Astrocyte (in vitro differentiated cells and primary cell): ENCODE measurements at regions not wholly inside any gene's neighbourhood (a gene's known extent, or its start where the extent isn't known, plus 50 kb on each side); places are given as distances from the start of the nearest gene placed in this dataset.

Source experiments
- DNase-seq: peaks from one replicate; pipeline ENCODE4 v3.0.0-alpha.2; 2010; ENCODE audit warnings: low read depth
- FAIRE-seq: peaks from 2 replicates; lab custom pipeline; 2011; peaks lifted over from hg19 to GRCh38; lab: Jason Lieb, UNC
- H2AFZ ChIP-seq: 2 replicates; pipeline ENCODE4 v1.6.0; 2012; ENCODE audit warnings: low read depth, low read length, inconsistent platforms
- H3K27ac ChIP-seq: 2 replicates; pipeline ENCODE4 v1.5.1; 2011; ENCODE audit warnings: low read depth, low read length, inconsistent platforms
- H3K27me3 ChIP-seq: 2 replicates; pipeline ENCODE4 v1.6.0; 2011; ENCODE audit warnings: low read length, inconsistent platforms; ENCODE audit not compliant: insufficient read depth
- H3K36me3 ChIP-seq: 2 replicates; pipeline ENCODE4 v1.5.1; 2011; ENCODE audit warnings: low read length, inconsistent platforms; ENCODE audit not compliant: insufficient read depth
- H3K4me1 ChIP-seq: 2 replicates; pipeline ENCODE4 v1.5.1; 2011; ENCODE audit warnings: low read length, inconsistent platforms; ENCODE audit not compliant: insufficient read depth
- H3K4me2 ChIP-seq: 2 replicates; pipeline ENCODE4 v1.6.0; 2012; ENCODE audit warnings: low read length, inconsistent platforms
- H3K4me3 ChIP-seq: 2 replicates; pipeline ENCODE4 v1.5.1; 2011; ENCODE audit warnings: low read depth, mild to moderate bottlenecking, low read length, inconsistent platforms; ENCODE audit not compliant: insufficient read depth
- H3K79me2 ChIP-seq: 2 replicates; pipeline ENCODE4 v1.6.0; 2012; ENCODE audit warnings: mild to moderate bottlenecking, low read length, inconsistent platforms; ENCODE audit not compliant: insufficient read depth
- H3K9ac ChIP-seq: 2 replicates; pipeline ENCODE4 v1.6.0; 2012; ENCODE audit warnings: mild to moderate bottlenecking, low read length, inconsistent platforms
- H3K9me3 ChIP-seq: 2 replicates; pipeline ENCODE4 v1.5.1; 2012; ENCODE audit warnings: low read depth, mild to moderate bottlenecking, low read length, inconsistent platforms; ENCODE audit not compliant: insufficient read depth
- H4K20me1 ChIP-seq: 2 replicates; pipeline ENCODE4 v1.6.0; 2012; ENCODE audit warnings: low read length, inconsistent platforms; ENCODE audit not compliant: insufficient read depth
- H3K27ac Mint-ChIP-seq: one replicate; pipeline ENCODE4 v1.8.0; 2021; ENCODE audit warnings: mild to moderate bottlenecking, mixed read lengths; ENCODE audit not compliant: unreplicated experiment
- H3K27me3 Mint-ChIP-seq: one replicate; pipeline ENCODE4 v1.8.0; 2021; ENCODE audit warnings: low read depth, mixed read lengths; ENCODE audit not compliant: unreplicated experiment
- H3K36me3 Mint-ChIP-seq: one replicate; pipeline ENCODE4 v1.8.0; 2021; ENCODE audit warnings: low read depth, mixed read lengths; ENCODE audit not compliant: unreplicated experiment
- H3K4me1 Mint-ChIP-seq: one replicate; pipeline ENCODE4 v1.8.0; 2021; ENCODE audit warnings: low read depth, mixed read lengths; ENCODE audit not compliant: unreplicated experiment
- H3K4me3 Mint-ChIP-seq: one replicate; pipeline ENCODE4 v1.8.0; 2021; ENCODE audit warnings: mild to moderate bottlenecking, moderate library complexity, mixed read lengths; ENCODE audit not compliant: unreplicated experiment
- H3K9me3 Mint-ChIP-seq: one replicate; pipeline ENCODE4 v1.8.0; 2021; ENCODE audit warnings: mild to moderate bottlenecking, mixed read lengths; ENCODE audit not compliant: unreplicated experiment
- EZH2 ChIP-seq: IDR thresholded peaks from 2 replicates; pipeline ENCODE4 v1.6.1; 2012; ENCODE audit warnings: mild to moderate bottlenecking, low read length, inconsistent platforms; ENCODE audit not compliant: insufficient read depth
- TF ChIP-seq, protein P1 (sequence below): IDR thresholded peaks from 2 replicates; pipeline ENCODE4 v1.5.1; 2011; ENCODE audit warnings: low read depth, mild to moderate bottlenecking, inconsistent platforms, low read length, moderate library complexity; ENCODE audit not compliant: insufficient read depth

DNA sequence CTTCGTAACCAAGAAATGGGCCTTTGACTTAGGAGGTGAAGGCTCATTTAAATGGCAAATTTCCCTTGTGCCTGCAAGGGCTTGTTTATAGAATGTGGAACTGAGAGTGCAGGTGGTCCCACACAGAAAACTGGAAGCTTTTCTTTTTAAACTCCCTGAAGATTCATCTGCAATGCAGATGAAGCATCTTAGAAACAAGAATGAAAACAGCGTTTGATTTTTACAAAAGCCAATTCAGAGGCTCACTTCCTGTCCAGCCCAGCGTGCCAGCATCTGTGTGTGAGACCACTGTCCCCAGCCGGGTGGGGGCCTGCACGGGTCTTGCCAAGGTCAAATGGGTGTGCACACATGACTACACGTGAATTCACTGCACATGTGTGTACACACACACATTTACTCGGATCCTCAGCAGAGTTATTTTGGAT lies 94.7 kb downstream of the LINGO1 start:
- Mint-ChIP-seq H3K4me3 (no peak overlapping the region), H3K27ac (no peak overlapping the region), H3K36me3 (no peaks in the 10 kb centered on the region), H3K27me3 (peaks cover 10% of the 10 kb centered on the region), H3K9me3 (no peaks in the 10 kb centered on the region), H3K4me1 (peaks cover 18% of the 10 kb centered on the region)
- Histone ChIP-seq H3K9ac (no peak overlapping the region), H4K20me1 (no peaks in the 10 kb centered on the region), H3K4me3 (no peak overlapping the region), H3K4me2 (no peak overlapping the region), H3K79me2 (no peaks in the 10 kb centered on the region), H2AFZ (no peak overlapping the region), H3K36me3 (no peaks in the 10 kb centered on the region), H3K27ac (no peak overlapping the region), H3K4me1 (peaks cover 8% of the 10 kb centered on the region), H3K27me3 (peaks cover under 1% of the 10 kb centered on the region), H3K9me3 (no peaks in the 10 kb centered on the region)
- FAIRE-seq (no peak), DNase-seq (no peak)
- TF ChIP-seq, protein P1, sequence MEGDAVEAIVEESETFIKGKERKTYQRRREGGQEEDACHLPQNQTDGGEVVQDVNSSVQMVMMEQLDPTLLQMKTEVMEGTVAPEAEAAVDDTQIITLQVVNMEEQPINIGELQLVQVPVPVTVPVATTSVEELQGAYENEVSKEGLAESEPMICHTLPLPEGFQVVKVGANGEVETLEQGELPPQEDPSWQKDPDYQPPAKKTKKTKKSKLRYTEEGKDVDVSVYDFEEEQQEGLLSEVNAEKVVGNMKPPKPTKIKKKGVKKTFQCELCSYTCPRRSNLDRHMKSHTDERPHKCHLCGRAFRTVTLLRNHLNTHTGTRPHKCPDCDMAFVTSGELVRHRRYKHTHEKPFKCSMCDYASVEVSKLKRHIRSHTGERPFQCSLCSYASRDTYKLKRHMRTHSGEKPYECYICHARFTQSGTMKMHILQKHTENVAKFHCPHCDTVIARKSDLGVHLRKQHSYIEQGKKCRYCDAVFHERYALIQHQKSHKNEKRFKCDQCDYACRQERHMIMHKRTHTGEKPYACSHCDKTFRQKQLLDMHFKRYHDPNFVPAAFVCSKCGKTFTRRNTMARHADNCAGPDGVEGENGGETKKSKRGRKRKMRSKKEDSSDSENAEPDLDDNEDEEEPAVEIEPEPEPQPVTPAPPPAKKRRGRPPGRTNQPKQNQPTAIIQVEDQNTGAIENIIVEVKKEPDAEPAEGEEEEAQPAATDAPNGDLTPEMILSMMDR = no peak
- no peak for TF ChIP-seq EZH2

DNA sequence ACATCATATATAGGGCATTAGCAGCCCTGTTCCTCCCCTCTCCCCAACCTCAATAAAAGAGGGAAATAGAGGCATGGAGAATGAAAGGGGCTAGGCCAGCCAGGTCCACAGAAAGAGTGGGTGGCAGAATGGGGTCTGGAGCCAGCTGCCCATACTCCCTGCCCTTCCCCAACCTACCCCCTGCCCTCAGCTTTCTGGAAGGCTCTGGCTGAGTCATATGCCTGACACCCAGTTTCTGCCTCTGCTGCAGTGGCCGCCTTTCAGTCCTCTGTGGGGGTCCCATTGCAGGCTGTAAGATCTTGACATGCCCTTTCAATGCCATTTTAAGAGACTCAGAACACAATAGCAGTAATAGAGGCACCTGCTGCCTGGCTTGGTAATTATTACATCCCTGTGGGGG lies 95.7 kb downstream of the LINGO1 start:
- Mint-ChIP-seq H3K4me1 (peaks cover 11% of the 10 kb centered on the region), H3K4me3 (no peak overlapping the region), H3K9me3 (no peaks in the 10 kb centered on the region), H3K36me3 (peaks cover 1% of the 10 kb centered on the region), H3K27ac (no peak overlapping the region), H3K27me3 (peaks cover 14% of the 10 kb centered on the region)
- no peak overlapping the region for H3K27ac ChIP-seq
- H3K4me2 ChIP-seq = no peak overlapping the region
- H2AFZ ChIP-seq = no peak overlapping the region
- no peaks in the 10 kb centered on the region for H3K79me2 ChIP-seq
- H3K4me1 ChIP-seq = no peaks in the 10 kb centered on the region
- H3K4me3 ChIP-seq = no peak overlapping the region
- no peak for DNase-seq
- no peak for TF ChIP-seq EZH2
- TF ChIP-seq, protein P1 = no peak
- H3K27me3 ChIP-seq = peaks cover 5% of the 10 kb centered on the region
- H3K9ac ChIP-seq = no peak overlapping the region
- no peaks in the 10 kb centered on the region for H3K9me3 ChIP-seq
- H4K20me1 ChIP-seq = no peaks in the 10 kb centered on the region
- H3K36me3 ChIP-seq = no peaks in the 10 kb centered on the region
- no peak for FAIRE-seq

DNA sequence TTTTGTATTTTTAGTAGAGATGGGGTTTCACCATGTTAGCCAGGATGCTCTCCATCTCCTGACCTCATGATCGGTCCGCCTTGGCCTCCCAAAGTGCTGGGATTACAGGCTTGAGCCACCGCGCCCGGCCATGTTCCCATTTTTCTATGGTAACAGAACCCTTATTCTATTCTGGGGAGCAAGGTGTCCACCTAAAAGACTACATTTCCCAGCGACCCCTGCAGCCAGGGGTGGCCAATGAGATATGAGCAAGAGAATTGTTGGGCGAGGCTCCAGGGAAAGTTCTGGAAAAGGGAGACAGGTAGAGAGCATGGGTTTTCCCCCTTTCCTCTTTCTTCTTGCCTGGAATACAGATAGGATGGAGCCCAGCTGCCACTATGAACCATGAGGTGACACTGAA lies 96.9 kb downstream of the LINGO1 start:
- Mint-ChIP-seq H3K4me1 (peaks cover 9% of the 10 kb centered on the region), H3K27me3 (peaks cover 15% of the 10 kb centered on the region), H3K4me3 (no peak overlapping the region), H3K27ac (no peak overlapping the region), H3K36me3 (peaks cover 3% of the 10 kb centered on the region), H3K9me3 (no peaks in the 10 kb centered on the region)
- no peak overlapping the region for H3K4me2 ChIP-seq
- H3K9ac ChIP-seq = no peak overlapping the region
- FAIRE-seq (no peak), DNase-seq (no peak)
- no peaks in the 10 kb centered on the region for H3K79me2 ChIP-seq
- H3K4me1 ChIP-seq = no peaks in the 10 kb centered on the region
- no peaks in the 10 kb centered on the region for H3K9me3 ChIP-seq
- TF ChIP-seq, protein P1 = no peak
- TF ChIP-seq EZH2 = no peak
- no peak overlapping the region for H3K27ac ChIP-seq
- no peak overlapping the region for H2AFZ ChIP-seq
- no peaks in the 10 kb centered on the region for H4K20me1 ChIP-seq
- H3K27me3 ChIP-seq = peaks cover 10% of the 10 kb centered on the region
- H3K4me3 ChIP-seq = no peak overlapping the region
- H3K36me3 ChIP-seq = no peaks in the 10 kb centered on the region
